ENCODE measurements at regions not wholly inside any gene's neighbourhood (a gene's known extent, or its start where the extent isn't known, plus 50 kb on each side); places are given as distances from the start of the nearest gene placed in this dataset.

GRCh38 chr5:57658018-57658417, 175.4 kb upstream of the ACTBL2 start:
- TF ChIP-seq CTCF (IDR thresholded peaks at IDR 0.05 in 4 of 5, conservative IDR thresholded peaks at IDR 0.05 in 1 of 5) (no peak), POLR2A (IDR thresholded peaks at IDR 0.05) (no peak)
